GM12878 (cell line): ENCODE measurements at regions not wholly inside any gene's neighbourhood (a gene's known extent, or its start where the extent isn't known, plus 50 kb on each side); places are given as distances from the start of the nearest gene placed in this dataset.
A peak's percentile ranks its signal among the peaks of the same experiment; 100 is the strongest.

Experiments used
- ATAC-seq: fragments of 200-7000 bp; cut with Tn5 transposase; 3 replicates; pipeline ENCODE4 v1.9.1; 2020; ENCODE audit warnings: mild to moderate bottlenecking, moderate library complexity
- BruUV-seq: library from RNA; stranded (reverse); fragments of 400-500 nt; replicated peaks from 2 replicates; lab custom pipeline; 2021; lab: Mats Ljungman, UMichigan
- CTCF ChIA-PET: fragments of 300-600 bp; sonication (Branson Sonifier 250); formaldehyde crosslinking; extraction: SDS; loops from one replicate; lab custom pipeline; 2021; ENCODE audit warnings: inconsistent platforms; lab: Yijun Ruan, JAX
- POLR2A ChIA-PET: fragments of 350-600 bp; formaldehyde crosslinking; extraction: SDS; loops from one replicate; lab custom pipeline; 2021; ENCODE audit warnings: inconsistent platforms; lab: Charles Lee
- RAD21 ChIA-PET: fragments of 300-600 bp; sonication (Branson Sonifier 250); formaldehyde crosslinking; loops from one replicate; lab custom pipeline; 2023; ENCODE audit warnings: antibody characterized with exemption; ENCODE audit not compliant: unreplicated experiment; lab: Charles Lee
- SMC1A ChIA-PET: fragments of 300-600 bp; sonication (Branson Sonifier 250); formaldehyde crosslinking; loops from one replicate; lab custom pipeline; 2023; ENCODE audit not compliant: unreplicated experiment, uncharacterized antibody; lab: Charles Lee
- DNase-seq: peaks from one replicate; pipeline ENCODE4 v3.0.0-alpha.2; 2011; ENCODE audit warnings: low read depth, low spot score
- FAIRE-seq: peaks from 3 replicates; lab custom pipeline; 2011; peaks lifted over from hg19 to GRCh38; lab: Jason Lieb, UNC
- H2AFZ ChIP-seq: 2 replicates; pipeline ENCODE4 v1.6.0; 2011; ENCODE audit warnings: low read depth, low read length, control low read depth; ENCODE audit not compliant: control insufficient read depth
- H3K27ac ChIP-seq: 2 replicates; pipeline ENCODE4 v1.5.1; 2011; ENCODE audit warnings: control low read depth; ENCODE audit not compliant: control insufficient read depth, insufficient read depth
- H3K27me3 ChIP-seq, 2 experiments: replicated peaks in 1 of 2; 2 replicates each; pipeline versions ENCODE4 v1.6.0 to v1.6.1; 2011; ENCODE audit warnings: low read length in 1 of 2; ENCODE audit not compliant: control insufficient read depth in 2 of 2, insufficient read depth in 2 of 2
- H3K36me3 ChIP-seq, 2 experiments: 2 replicates each; pipeline ENCODE4 v1.5.1; 2011; ENCODE audit warnings: low read length in 1 of 2; ENCODE audit not compliant: control insufficient read depth in 2 of 2, insufficient read depth in 2 of 2
- H3K4me1 ChIP-seq: 2 replicates; pipeline ENCODE4 v1.6.1; 2011; ENCODE audit warnings: mild to moderate bottlenecking, low read length, moderate library complexity, mixed read lengths; ENCODE audit not compliant: control insufficient read depth, insufficient read depth
- H3K4me2 ChIP-seq: 2 replicates; pipeline ENCODE4 v1.6.0; 2011; ENCODE audit warnings: control low read depth; ENCODE audit not compliant: control insufficient read depth, insufficient read depth
- H3K4me3 ChIP-seq: fragments of 200-600 bp; sonication (generic); 2 replicates; pipeline ENCODE4 v1.5.1; 2016
- H3K79me2 ChIP-seq: 2 replicates; pipeline ENCODE4 v1.6.0; 2011; ENCODE audit warnings: low read length; ENCODE audit not compliant: control insufficient read depth, insufficient read depth
- H3K9ac ChIP-seq: 2 replicates; pipeline ENCODE4 v1.8.0; 2011; ENCODE audit warnings: low read length, control low read depth, mixed read lengths; ENCODE audit not compliant: control insufficient read depth, insufficient read depth
- H3K9me3 ChIP-seq: replicated peaks from 3 replicates; pipeline ENCODE4 v1.5.1; 2011; ENCODE audit warnings: mild to moderate bottlenecking, low read length; ENCODE audit not compliant: control insufficient read depth, insufficient read depth
- H4K20me1 ChIP-seq: 2 replicates; pipeline ENCODE4 v1.6.0; 2011; ENCODE audit not compliant: control insufficient read depth, insufficient read depth
- BHLHE40 ChIP-seq, 2 experiments: fragments of 450-650 bp in 1 of 2; IDR thresholded peaks; 2 replicates each; pipeline ENCODE4 v1.6.1; 2011 to 2017; ENCODE audit warnings: low read depth in 2 of 2, borderline replicate concordance in 1 of 2, improper control_type of control experiment in 1 of 2, low read length in 1 of 2, mild to moderate bottlenecking in 1 of 2
- CREB1 ChIP-seq: IDR thresholded peaks from 2 replicates; pipeline ENCODE4 v1.6.1; 2012; ENCODE audit warnings: low read depth, mild to moderate bottlenecking, inconsistent platforms
- CREM ChIP-seq: IDR thresholded peaks from 2 replicates; pipeline ENCODE4 v1.6.1; 2014; ENCODE audit warnings: antibody characterized with exemption, low read depth
- IKZF2 ChIP-seq, 2 experiments: fragments of 450-650 bp; IDR thresholded peaks; 2 replicates each; pipeline ENCODE4 v1.6.1; 2017; ENCODE audit warnings: mild to moderate bottlenecking in 2 of 2, moderate library complexity in 2 of 2
- KDM1A ChIP-seq: fragments of 200-600 bp; sonication (generic); IDR thresholded peaks from 2 replicates; pipeline ENCODE4 v1.6.1; 2016; ENCODE audit warnings: borderline replicate concordance
- KLF5 ChIP-seq: fragments of 450-650 bp; IDR thresholded peaks from 2 replicates; pipeline ENCODE4 v1.6.1; 2014; ENCODE audit warnings: mild to moderate bottlenecking; ENCODE audit not compliant: partially characterized antibody
- LARP7 ChIP-seq: fragments of 450-650 bp; IDR thresholded peaks from 2 replicates; pipeline ENCODE4 v1.6.1; 2017; ENCODE audit warnings: mild to moderate bottlenecking
- POLR2AphosphoS5 ChIP-seq: IDR thresholded peaks from 2 replicates; pipeline ENCODE4 v1.6.1; 2011; ENCODE audit warnings: mild to moderate bottlenecking, low read length, inconsistent platforms
- SMC3 ChIP-seq: IDR thresholded peaks from 2 replicates; pipeline ENCODE4 v1.6.1; 2011; ENCODE audit warnings: low read length, improper control_type of control experiment, borderline replicate concordance
- WGBS: methylation state at CpG from one replicate; pipeline ENCODE4 v1.1.6; 2016; ENCODE audit warnings: low lambda C conversion rate; ENCODE audit not compliant: insufficient replicate concordance, insufficient coverage; ENCODE audit errors: missing lambda C conversion rate; 5-methylcytosine and 5-hydroxymethylcytosine counted together
- in situ Hi-C: fragments of 300-500 bp; cut with MboI; formaldehyde crosslinking; loops from 9 replicates; pipeline ENCODE4 v1.14.3; 2018; ENCODE audit warnings: mixed read lengths
- intact Hi-C: fragments of 100-400 bp; cut with micrococcal nuclease; formaldehyde crosslinking; loops from one replicate; pipeline ENCODE4 v1.14.2; 2022; ENCODE audit not compliant: unreplicated experiment
- TF ChIP-seq, protein P1 (sequence below): IDR thresholded peaks from 2 replicates; pipeline ENCODE4 v1.6.1; 2011; ENCODE audit warnings: low read depth, low read length, improper control_type of control experiment, borderline replicate concordance
- TF ChIP-seq, protein P2 (sequence below): fragments of 450-650 bp; IDR thresholded peaks from 2 replicates; pipeline ENCODE4 v1.6.1; 2016; ENCODE audit warnings: mild to moderate bottlenecking
- TF ChIP-seq, protein P3 (sequence below): fragments of 450-650 bp; IDR thresholded peaks from 2 replicates; pipeline ENCODE4 v1.6.1; 2017; ENCODE audit warnings: borderline replicate concordance
- TF ChIP-seq, protein P4 (sequence below): fragments of 450-650 bp; formaldehyde crosslinking; IDR thresholded peaks from 2 replicates; pipeline ENCODE4 v1.4.0; 2020; ENCODE audit warnings: mild to moderate bottlenecking, moderate library complexity
- TF ChIP-seq, protein P5 (sequence below): fragments of 150-350 bp; IDR thresholded peaks from 2 replicates; pipeline ENCODE4 v1.6.1; 2016; ENCODE audit warnings: low read depth, low read length

DNA sequence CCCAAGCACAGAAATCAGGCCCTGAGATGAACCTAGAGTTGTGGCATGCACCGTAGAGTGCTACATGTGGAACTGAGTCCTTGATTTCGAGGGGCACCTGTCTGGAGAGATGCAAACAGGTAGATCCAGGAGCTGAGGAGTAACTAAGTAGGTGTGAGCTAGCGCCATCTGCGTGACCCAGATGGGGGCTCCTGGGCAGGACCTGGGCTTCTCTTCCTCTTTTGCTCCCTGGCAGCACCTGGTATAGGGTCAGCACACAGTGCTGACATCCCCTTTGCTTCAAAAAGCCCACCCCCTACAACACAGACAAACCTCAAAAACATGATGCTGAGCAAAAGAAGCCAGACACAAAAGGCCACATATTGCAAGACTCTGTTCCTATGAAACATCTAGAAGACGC lies 65.8 kb downstream of the PITPNM2 start:
- WGBS = 52% methylated on average over 5 of the region's 5 CpGs
- H2AFZ ChIP-seq = no peak overlapping the region
- H4K20me1 ChIP-seq = no peaks in the 10 kb centered on the region
- POLR2A ChIA-PET = no interaction called here
- SMC1A ChIA-PET = interaction anchor here (0.7 to 1.4 kb wide), 2 partner anchors 10 to 41 kb away, joined by 3 read pairs; no protein-coding TSS in a partner anchor
- intact Hi-C loops (no loop called here), in situ Hi-C loops (no loop called here)
- CTCF ChIA-PET = interaction anchor here (0.7 to 1.7 kb wide), 4 partner anchors 12 to 150 kb away, joined by 3 to 4 read pairs (median 3); no protein-coding TSS in a partner anchor
- no peaks in the 10 kb centered on the region for H3K36me3 ChIP-seq
- BruUV-seq = no TSS peak
- H3K4me3 ChIP-seq = no peak overlapping the region
- FAIRE-seq = peak; percentile 59
- no peak overlapping the region for H3K27ac ChIP-seq
- H3K9me3 ChIP-seq = no peaks in the 10 kb centered on the region; the same call in 1 of the 3 replicates
- no peak overlapping the region for H3K9ac ChIP-seq
- DNase-seq = no peak
- ATAC-seq = no peak
- no peaks in the 10 kb centered on the region for H3K27me3 ChIP-seq
- TF ChIP-seq KLF5 (no peak), CREM (no peak), IKZF2 (IDR thresholded peaks at IDR 0.05) (no peak), KDM1A (no peak), POLR2AphosphoS5 (no peak), CREB1 (no peak), BHLHE40 (IDR thresholded peaks at IDR 0.05; ENCODE audit: borderline replicate concordance in 1 of 2, low read depth in 2 of 2, low read length in 1 of 2) (no peak), LARP7 (no peak), SMC3 (no peak)
- TF ChIP-seq, protein P1, sequence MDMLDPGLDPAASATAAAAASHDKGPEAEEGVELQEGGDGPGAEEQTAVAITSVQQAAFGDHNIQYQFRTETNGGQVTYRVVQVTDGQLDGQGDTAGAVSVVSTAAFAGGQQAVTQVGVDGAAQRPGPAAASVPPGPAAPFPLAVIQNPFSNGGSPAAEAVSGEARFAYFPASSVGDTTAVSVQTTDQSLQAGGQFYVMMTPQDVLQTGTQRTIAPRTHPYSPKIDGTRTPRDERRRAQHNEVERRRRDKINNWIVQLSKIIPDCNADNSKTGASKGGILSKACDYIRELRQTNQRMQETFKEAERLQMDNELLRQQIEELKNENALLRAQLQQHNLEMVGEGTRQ = no peak
- TF ChIP-seq, protein P2, sequence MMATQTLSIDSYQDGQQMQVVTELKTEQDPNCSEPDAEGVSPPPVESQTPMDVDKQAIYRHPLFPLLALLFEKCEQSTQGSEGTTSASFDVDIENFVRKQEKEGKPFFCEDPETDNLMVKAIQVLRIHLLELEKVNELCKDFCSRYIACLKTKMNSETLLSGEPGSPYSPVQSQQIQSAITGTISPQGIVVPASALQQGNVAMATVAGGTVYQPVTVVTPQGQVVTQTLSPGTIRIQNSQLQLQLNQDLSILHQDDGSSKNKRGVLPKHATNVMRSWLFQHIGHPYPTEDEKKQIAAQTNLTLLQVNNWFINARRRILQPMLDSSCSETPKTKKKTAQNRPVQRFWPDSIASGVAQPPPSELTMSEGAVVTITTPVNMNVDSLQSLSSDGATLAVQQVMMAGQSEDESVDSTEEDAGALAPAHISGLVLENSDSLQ = no peak
- TF ChIP-seq, protein P3, sequence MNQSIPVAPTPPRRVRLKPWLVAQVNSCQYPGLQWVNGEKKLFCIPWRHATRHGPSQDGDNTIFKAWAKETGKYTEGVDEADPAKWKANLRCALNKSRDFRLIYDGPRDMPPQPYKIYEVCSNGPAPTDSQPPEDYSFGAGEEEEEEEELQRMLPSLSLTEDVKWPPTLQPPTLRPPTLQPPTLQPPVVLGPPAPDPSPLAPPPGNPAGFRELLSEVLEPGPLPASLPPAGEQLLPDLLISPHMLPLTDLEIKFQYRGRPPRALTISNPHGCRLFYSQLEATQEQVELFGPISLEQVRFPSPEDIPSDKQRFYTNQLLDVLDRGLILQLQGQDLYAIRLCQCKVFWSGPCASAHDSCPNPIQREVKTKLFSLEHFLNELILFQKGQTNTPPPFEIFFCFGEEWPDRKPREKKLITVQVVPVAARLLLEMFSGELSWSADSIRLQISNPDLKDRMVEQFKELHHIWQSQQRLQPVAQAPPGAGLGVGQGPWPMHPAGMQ = no peak
- TF ChIP-seq, protein P4, sequence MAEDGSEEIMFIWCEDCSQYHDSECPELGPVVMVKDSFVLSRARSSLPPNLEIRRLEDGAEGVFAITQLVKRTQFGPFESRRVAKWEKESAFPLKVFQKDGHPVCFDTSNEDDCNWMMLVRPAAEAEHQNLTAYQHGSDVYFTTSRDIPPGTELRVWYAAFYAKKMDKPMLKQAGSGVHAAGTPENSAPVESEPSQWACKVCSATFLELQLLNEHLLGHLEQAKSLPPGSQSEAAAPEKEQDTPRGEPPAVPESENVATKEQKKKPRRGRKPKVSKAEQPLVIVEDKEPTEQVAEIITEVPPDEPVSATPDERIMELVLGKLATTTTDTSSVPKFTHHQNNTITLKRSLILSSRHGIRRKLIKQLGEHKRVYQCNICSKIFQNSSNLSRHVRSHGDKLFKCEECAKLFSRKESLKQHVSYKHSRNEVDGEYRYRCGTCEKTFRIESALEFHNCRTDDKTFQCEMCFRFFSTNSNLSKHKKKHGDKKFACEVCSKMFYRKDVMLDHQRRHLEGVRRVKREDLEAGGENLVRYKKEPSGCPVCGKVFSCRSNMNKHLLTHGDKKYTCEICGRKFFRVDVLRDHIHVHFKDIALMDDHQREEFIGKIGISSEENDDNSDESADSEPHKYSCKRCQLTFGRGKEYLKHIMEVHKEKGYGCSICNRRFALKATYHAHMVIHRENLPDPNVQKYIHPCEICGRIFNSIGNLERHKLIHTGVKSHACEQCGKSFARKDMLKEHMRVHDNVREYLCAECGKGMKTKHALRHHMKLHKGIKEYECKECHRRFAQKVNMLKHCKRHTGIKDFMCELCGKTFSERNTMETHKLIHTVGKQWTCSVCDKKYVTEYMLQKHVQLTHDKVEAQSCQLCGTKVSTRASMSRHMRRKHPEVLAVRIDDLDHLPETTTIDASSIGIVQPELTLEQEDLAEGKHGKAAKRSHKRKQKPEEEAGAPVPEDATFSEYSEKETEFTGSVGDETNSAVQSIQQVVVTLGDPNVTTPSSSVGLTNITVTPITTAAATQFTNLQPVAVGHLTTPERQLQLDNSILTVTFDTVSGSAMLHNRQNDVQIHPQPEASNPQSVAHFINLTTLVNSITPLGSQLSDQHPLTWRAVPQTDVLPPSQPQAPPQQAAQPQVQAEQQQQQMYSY (CRISPR knock-in tag) = no peak
- TF ChIP-seq, protein P5, sequence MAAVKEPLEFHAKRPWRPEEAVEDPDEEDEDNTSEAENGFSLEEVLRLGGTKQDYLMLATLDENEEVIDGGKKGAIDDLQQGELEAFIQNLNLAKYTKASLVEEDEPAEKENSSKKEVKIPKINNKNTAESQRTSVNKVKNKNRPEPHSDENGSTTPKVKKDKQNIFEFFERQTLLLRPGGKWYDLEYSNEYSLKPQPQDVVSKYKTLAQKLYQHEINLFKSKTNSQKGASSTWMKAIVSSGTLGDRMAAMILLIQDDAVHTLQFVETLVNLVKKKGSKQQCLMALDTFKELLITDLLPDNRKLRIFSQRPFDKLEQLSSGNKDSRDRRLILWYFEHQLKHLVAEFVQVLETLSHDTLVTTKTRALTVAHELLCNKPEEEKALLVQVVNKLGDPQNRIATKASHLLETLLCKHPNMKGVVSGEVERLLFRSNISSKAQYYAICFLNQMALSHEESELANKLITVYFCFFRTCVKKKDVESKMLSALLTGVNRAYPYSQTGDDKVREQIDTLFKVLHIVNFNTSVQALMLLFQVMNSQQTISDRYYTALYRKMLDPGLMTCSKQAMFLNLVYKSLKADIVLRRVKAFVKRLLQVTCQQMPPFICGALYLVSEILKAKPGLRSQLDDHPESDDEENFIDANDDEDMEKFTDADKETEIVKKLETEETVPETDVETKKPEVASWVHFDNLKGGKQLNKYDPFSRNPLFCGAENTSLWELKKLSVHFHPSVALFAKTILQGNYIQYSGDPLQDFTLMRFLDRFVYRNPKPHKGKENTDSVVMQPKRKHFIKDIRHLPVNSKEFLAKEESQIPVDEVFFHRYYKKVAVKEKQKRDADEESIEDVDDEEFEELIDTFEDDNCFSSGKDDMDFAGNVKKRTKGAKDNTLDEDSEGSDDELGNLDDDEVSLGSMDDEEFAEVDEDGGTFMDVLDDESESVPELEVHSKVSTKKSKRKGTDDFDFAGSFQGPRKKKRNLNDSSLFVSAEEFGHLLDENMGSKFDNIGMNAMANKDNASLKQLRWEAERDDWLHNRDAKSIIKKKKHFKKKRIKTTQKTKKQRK = no peak
- RAD21 ChIA-PET = interaction anchor here (2.2 kb wide), 1 partner anchor 9 kb away, joined by 11 read pairs; no protein-coding TSS in a partner anchor
- H3K4me1 ChIP-seq = peaks cover 29% of the 10 kb centered on the region
- H3K79me2 ChIP-seq = no peaks in the 10 kb centered on the region
- H3K4me2 ChIP-seq = no peak overlapping the region
